GM10266 (cell line): ENCODE measurements at regions not wholly inside any gene's neighbourhood (a gene's known extent, or its start where the extent isn't known, plus 50 kb on each side); places are given as distances from the start of the nearest gene placed in this dataset.

Experiments used
- DNase-seq: peaks from one replicate; pipeline ENCODE4 v3.0.0; 2012; ENCODE audit errors: extremely low spot score
- CTCF ChIP-seq: IDR thresholded peaks from 2 replicates; pipeline ENCODE4 v1.5.1; 2012; ENCODE audit warnings: mild to moderate bottlenecking, low read depth; ENCODE audit not compliant: control insufficient read depth, insufficient read depth; ENCODE audit errors: missing control alignments

GRCh38 chr5:74251141-74252035, 389.1 kb downstream of the ENC1 start:
- DNase-seq, result no peak
- no peak for TF ChIP-seq CTCF

GRCh38 chr5:74250304-74251102, 390.0 kb downstream of the ENC1 start:
- no peak for DNase-seq
- TF ChIP-seq CTCF, result no peak

GRCh38 chr5:74248576-74248975, 392.0 kb downstream of the ENC1 start:
- TF ChIP-seq CTCF, result no peak

GRCh38 chr5:74244406-74244805, 396.1 kb downstream of the ENC1 start:
- DNase-seq, result no peak
- TF ChIP-seq CTCF, result no peak

More at GRCh38 chr5:74248576-74248975, 392.0 kb downstream of the ENC1 start:
- DNase-seq, result no peak

GRCh38 chr5:74243634-74244033, 396.9 kb downstream of the ENC1 start:
- TF ChIP-seq CTCF, result no peak

GRCh38 chr5:74242516-74242915, 398.0 kb downstream of the ENC1 start:
- no peak for TF ChIP-seq CTCF
- DNase-seq, result no peak

More at GRCh38 chr5:74243634-74244033, 396.9 kb downstream of the ENC1 start:
- no peak for DNase-seq

GRCh38 chr5:74241751-74242140, 398.8 kb downstream of the ENC1 start:
- TF ChIP-seq CTCF, result no peak
- no peak for DNase-seq
